ENCODE measurements at regions not wholly inside any gene's neighbourhood (a gene's known extent, or its start where the extent isn't known, plus 50 kb on each side); places are given as distances from the start of the nearest gene placed in this dataset.

DNA sequence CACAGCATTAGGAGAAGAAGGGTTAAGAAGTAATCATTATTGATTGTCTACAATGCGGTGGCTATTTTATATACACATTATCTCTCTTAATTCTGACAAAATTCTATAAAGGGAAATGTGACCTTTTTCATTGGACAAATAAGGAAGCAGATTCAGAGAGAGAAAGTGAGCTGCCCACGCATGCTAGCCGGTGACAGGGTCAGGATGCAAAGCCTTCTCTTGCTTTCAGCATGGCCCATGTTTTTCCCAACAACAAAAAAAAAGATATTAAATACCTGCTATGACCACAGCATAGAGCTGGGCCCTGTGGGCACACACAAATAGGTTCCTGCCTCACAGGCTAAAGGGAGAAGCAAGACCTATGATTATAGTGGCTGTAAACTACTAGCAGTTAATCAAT, 66.8 kb downstream of the PPP1R3C start:
- TF ChIP-seq, protein P1, sequence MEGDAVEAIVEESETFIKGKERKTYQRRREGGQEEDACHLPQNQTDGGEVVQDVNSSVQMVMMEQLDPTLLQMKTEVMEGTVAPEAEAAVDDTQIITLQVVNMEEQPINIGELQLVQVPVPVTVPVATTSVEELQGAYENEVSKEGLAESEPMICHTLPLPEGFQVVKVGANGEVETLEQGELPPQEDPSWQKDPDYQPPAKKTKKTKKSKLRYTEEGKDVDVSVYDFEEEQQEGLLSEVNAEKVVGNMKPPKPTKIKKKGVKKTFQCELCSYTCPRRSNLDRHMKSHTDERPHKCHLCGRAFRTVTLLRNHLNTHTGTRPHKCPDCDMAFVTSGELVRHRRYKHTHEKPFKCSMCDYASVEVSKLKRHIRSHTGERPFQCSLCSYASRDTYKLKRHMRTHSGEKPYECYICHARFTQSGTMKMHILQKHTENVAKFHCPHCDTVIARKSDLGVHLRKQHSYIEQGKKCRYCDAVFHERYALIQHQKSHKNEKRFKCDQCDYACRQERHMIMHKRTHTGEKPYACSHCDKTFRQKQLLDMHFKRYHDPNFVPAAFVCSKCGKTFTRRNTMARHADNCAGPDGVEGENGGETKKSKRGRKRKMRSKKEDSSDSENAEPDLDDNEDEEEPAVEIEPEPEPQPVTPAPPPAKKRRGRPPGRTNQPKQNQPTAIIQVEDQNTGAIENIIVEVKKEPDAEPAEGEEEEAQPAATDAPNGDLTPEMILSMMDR (IDR thresholded peaks at IDR 0.05; ENCODE audit: extremely low read depth, low read depth, low read length), result no peak
- DNase-seq (ENCODE audit: insufficient read length, low spot score, missing footprints), result no peak
- H3K4me3 ChIP-seq (ENCODE audit: insufficient read depth, low read length), result no peak overlapping the region

DNA sequence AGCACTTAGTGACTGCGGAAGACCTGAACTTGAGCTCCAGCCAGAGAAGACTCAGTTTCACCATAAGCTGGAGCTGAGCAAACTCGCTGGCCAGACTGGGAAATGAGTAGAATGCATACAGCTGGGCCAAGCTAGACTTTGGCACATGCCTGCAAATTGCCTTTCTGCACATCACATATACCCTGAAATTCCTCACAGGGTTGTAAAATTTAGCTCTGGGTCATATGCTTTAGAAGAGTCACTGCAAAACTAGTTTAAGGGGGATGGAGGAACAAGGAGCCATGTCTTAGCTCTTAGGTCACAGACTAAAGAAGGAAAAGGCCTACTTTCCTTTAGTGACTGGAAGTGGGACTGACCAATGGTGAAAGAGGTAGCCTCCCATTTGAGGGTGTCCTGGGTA, 67.6 kb downstream of the PPP1R3C start:
- H2AFZ ChIP-seq (ENCODE audit: low read length), result no peak overlapping the region
- DNase-seq (ENCODE audit: insufficient read length, low spot score, missing footprints), result no peak
- no peak overlapping the region for H3K27ac ChIP-seq (ENCODE audit: low read depth, low read length)
- H3K4me1 ChIP-seq (ENCODE audit: insufficient read depth, low read length), result peaks cover 2% of the 10 kb centered on the region
- H3K4me3 ChIP-seq (ENCODE audit: insufficient read depth, low read length), result no peak overlapping the region
- H3K36me3 ChIP-seq (ENCODE audit: insufficient read depth, low read length), result no peaks in the 10 kb centered on the region
- no peak overlapping the region for H3K4me2 ChIP-seq (ENCODE audit: insufficient read depth, low read length)
- H4K20me1 ChIP-seq (ENCODE audit: insufficient read depth, low read length), result no peaks in the 10 kb centered on the region
- H3K9me3 ChIP-seq (ENCODE audit: low read depth, low read length), result no peaks in the 10 kb centered on the region
- TF ChIP-seq, protein P1 (IDR thresholded peaks at IDR 0.05; ENCODE audit: extremely low read depth, low read depth, low read length), result no peak
- H3K79me2 ChIP-seq (ENCODE audit: insufficient read depth, low read length), result no peaks in the 10 kb centered on the region
- H3K27me3 ChIP-seq (ENCODE audit: insufficient read depth, low read length), result no peaks in the 10 kb centered on the region

More for the DNA sequence above, 66.8 kb downstream of the PPP1R3C start:
- Histone ChIP-seq H3K27ac (ENCODE audit: low read depth, low read length) (no peak overlapping the region), H3K4me2 (ENCODE audit: insufficient read depth, low read length) (no peak overlapping the region), H3K4me1 (ENCODE audit: insufficient read depth, low read length) (no peaks in the 10 kb centered on the region), H3K36me3 (ENCODE audit: insufficient read depth, low read length) (no peaks in the 10 kb centered on the region), H2AFZ (ENCODE audit: low read length) (no peak overlapping the region), H3K79me2 (ENCODE audit: insufficient read depth, low read length) (no peaks in the 10 kb centered on the region), H3K27me3 (ENCODE audit: insufficient read depth, low read length) (no peaks in the 10 kb centered on the region), H4K20me1 (ENCODE audit: insufficient read depth, low read length) (no peaks in the 10 kb centered on the region), H3K9me3 (ENCODE audit: low read depth, low read length) (no peaks in the 10 kb centered on the region)

DNA sequence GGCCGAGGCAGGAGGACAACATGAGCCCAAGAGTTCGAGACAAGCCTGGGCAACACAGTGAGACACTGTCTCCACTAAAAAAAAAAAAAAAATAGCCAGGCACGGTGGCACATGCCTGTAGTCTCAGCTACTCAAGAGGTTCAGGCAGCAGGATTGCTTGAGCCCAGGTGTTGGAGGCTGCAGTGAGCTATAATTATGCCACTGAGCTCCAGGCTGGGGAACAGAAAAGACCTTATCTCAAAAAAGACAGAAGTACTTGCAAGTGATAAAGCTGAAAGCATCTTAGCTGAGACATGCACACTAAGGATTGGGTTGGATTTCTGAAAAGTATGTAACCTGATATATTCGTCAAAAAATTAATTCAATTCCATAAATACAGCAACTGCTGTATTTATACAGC, 68.4 kb downstream of the PPP1R3C start:
- Histone ChIP-seq H4K20me1 (ENCODE audit: insufficient read depth, low read length) (no peaks in the 10 kb centered on the region), H3K79me2 (ENCODE audit: insufficient read depth, low read length) (no peaks in the 10 kb centered on the region), H3K4me2 (ENCODE audit: insufficient read depth, low read length) (no peak overlapping the region)

More for the DNA sequence above, 68.4 kb downstream of the PPP1R3C start:
- H3K36me3 ChIP-seq (ENCODE audit: insufficient read depth, low read length), result no peaks in the 10 kb centered on the region
- no peak overlapping the region for H2AFZ ChIP-seq (ENCODE audit: low read length)
- TF ChIP-seq, protein P1 (IDR thresholded peaks at IDR 0.05; ENCODE audit: extremely low read depth, low read depth, low read length), result no peak
- DNase-seq (ENCODE audit: insufficient read length, low spot score, missing footprints), result no peak
- H3K27me3 ChIP-seq (ENCODE audit: insufficient read depth, low read length), result no peaks in the 10 kb centered on the region
- H3K4me1 ChIP-seq (ENCODE audit: insufficient read depth, low read length), result peaks cover 2% of the 10 kb centered on the region
- no peaks in the 10 kb centered on the region for H3K9me3 ChIP-seq (ENCODE audit: low read depth, low read length)
- H3K4me3 ChIP-seq (ENCODE audit: insufficient read depth, low read length), result no peak overlapping the region
- H3K27ac ChIP-seq (ENCODE audit: low read depth, low read length), result no peak overlapping the region
